NCI-H1105 (cell line): ENCODE measurements at regions not wholly inside any gene's neighbourhood (a gene's known extent, or its start where the extent isn't known, plus 50 kb on each side); places are given as distances from the start of the nearest gene placed in this dataset.
A peak's percentile ranks its signal among the peaks of the same experiment; 100 is the strongest.

Experiments used
- DNase-seq: peaks from one replicate; lab custom pipeline; 2025; lab: John Stamatoyannopoulos, UW

- DNase-seq, result no peak
Measured at GRCh38 chr4:189279188-189279587, 661.5 kb upstream of the FRG1 start.

- DNase-seq, result no peak
Measured at GRCh38 chr4:189285377-189285776, 655.3 kb upstream of the FRG1 start.

- DNase-seq, result no peak
Measured at GRCh38 chr4:189291939-189292338, 648.7 kb upstream of the FRG1 start.

- DNase-seq, result no peak
Measured at GRCh38 chr4:189293459-189293858, 647.2 kb upstream of the FRG1 start.

- no peak for DNase-seq
Measured at GRCh38 chr4:189294574-189294973, 646.1 kb upstream of the FRG1 start.

- no peak for DNase-seq
Measured at GRCh38 chr4:189299706-189300105, 641.0 kb upstream of the FRG1 start.

GRCh38 chr4:189301692-189302091, 639.0 kb upstream of the FRG1 start:
- DNase-seq, result no peak

- no peak for DNase-seq
Measured at GRCh38 chr4:189302719-189303118, 638.0 kb upstream of the FRG1 start.

- DNase-seq, result no peak
Measured at GRCh38 chr4:189304167-189304566, 636.5 kb upstream of the FRG1 start.

- DNase-seq, result no peak
Measured at GRCh38 chr4:189304809-189305208, 635.9 kb upstream of the FRG1 start.

GRCh38 chr4:189305500-189305899, 635.2 kb upstream of the FRG1 start:
- peak; percentile 37 for DNase-seq

- no peak for DNase-seq
Measured at GRCh38 chr4:189311251-189311650, 629.4 kb upstream of the FRG1 start.

GRCh38 chr4:189313064-189313463, 627.6 kb upstream of the FRG1 start:
- DNase-seq, result no peak

GRCh38 chr4:189313861-189314513, 626.7 kb upstream of the FRG1 start:
- no peak for DNase-seq

GRCh38 chr4:189322426-189322825, 618.2 kb upstream of the FRG1 start:
- no peak for DNase-seq

GRCh38 chr4:189341881-189342280, 598.8 kb upstream of the FRG1 start:
- no peak for DNase-seq

- DNase-seq, result no peak
Measured at GRCh38 chr4:189355590-189355989, 585.1 kb upstream of the FRG1 start.

GRCh38 chr4:189362364-189362763, 578.3 kb upstream of the FRG1 start:
- no peak for DNase-seq

GRCh38 chr4:189364032-189364449, 576.6 kb upstream of the FRG1 start:
- DNase-seq, result no peak

GRCh38 chr4:189365451-189365850, 575.2 kb upstream of the FRG1 start:
- DNase-seq, result no peak

GRCh38 chr4:189367832-189368231, 572.8 kb upstream of the FRG1 start:
- DNase-seq, result no peak

- no peak for DNase-seq
Measured at GRCh38 chr4:189374176-189374575, 566.5 kb upstream of the FRG1 start.

- DNase-seq, result no peak
Measured at GRCh38 chr4:189376901-189377300, 563.8 kb upstream of the FRG1 start.

- DNase-seq, result no peak
Measured at GRCh38 chr4:189377569-189377968, 563.1 kb upstream of the FRG1 start.

- DNase-seq, result no peak
Measured at GRCh38 chr4:189385098-189385497, 555.6 kb upstream of the FRG1 start.
